T-helper 1 cell treated with Interleukin-12 subunit alpha and Interleukin-12 subunit beta and Interleukin-4 antibody, amounts not matched to agents 30 ng/mL and 1 ng/mL, for 36 hours (primary cell): ENCODE measurements at regions not wholly inside any gene's neighbourhood (a gene's known extent, or its start where the extent isn't known, plus 50 kb on each side); places are given as distances from the start of the nearest gene placed in this dataset.
"Not testable (repeated sequence)": the region's sequence is repeated elsewhere in the genome, so short reads cannot be mapped to it uniquely, and the experiment has no call there.

Experiments
- intact Hi-C: fragments of 100-400 bp; cut with micrococcal nuclease; formaldehyde crosslinking; loops from one replicate; pipeline ENCODE4 v1.15.1; 2024

DNA sequence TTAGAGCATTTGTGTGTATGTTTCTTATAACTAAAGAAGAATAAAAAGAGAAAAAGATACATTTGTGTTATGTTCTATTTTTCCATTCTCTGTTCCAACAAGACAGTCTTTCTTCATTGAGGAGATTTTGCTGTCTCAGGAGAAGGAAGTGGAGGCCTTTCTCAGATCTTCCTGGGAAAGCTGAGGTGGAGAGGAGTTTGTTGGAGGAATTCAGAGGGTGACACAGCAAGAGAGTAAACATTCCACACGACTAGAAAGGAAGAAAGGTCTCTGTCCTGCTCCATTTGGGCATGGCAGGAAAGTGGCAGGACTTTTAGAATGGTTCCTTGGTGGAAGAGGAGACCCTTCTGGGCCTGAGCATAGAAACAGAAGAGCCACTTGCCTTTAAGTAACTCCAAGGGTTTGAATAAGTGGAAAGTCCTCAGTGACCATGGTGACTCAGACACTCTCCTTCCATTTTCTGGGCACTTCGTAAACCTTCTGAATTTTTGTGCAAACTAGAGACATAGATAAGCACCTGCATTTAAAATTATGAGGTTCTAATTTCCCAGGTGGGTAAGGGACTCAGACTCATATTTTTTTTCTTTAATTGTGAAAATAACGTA is 52.3 kb upstream of the COL5A2 start:
- intact Hi-C loops = no loop called here

DNA sequence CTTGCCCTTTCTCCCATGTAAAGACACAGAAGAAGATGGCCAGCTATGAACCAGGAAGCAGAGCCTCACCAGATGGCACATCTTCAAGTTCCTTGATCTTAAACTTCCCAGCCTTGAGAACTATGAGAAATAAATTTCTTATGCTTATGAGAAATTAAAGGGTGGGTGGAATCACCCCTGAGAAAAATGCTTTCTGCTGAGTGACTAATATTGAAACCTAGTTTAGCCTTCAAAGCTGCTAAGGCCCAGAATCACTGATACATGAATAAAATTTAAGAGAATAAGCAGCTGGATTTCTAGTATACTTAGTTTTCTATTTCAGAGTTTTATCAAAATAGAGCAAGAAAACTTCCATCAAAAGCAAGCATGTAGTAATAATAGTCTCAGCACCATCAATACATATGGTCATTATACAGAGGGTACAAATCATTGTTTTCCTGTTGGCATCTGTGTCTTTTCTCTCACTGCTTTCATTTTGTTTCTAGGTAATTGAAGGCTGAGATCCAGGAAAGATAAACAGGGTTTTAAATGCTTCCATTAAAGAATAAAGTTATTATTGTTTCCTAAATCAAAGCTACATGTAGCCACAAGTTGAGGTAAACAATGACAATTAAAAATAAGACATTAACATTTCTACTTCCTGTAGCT is 53.3 kb upstream of the COL5A2 start:
- intact Hi-C loops = no loop called here

DNA sequence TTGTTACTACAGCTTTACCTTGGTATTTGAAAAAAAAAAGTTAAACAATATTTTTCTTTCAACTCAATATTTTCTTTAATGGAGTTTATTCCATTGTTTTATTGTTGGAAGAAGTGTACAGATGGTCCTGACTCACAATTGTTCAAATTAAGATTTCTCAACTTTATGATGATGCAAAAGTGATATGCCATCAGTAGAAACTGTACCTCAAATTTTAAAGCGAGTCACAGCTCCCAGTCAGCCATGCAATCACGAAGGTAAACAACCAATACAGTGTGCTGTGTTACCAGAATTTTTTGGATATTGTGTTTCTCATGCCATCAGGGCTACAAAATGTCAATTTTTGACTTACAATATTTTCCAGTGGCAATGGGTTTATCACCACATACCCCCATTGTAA is 54.0 kb upstream of the COL5A2 start:
- intact Hi-C loops = no loop called here

DNA sequence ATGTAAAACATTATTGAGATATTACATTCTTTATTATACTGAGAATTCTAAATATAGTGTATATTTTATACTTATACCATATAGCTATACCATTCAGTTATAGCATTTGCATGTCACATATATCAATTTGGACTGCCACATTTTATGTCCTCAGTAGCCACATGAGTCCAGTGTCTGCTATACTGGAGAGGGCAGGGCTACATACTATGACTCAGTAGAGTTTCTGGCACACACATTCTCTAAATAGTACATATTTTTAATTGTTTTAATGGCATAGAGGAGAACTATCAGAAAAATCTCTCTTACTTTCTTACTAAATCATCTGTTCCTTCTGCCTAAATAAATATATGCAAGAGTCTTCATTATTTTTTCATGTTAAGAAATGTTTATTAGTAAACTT is 55.4 kb upstream of the COL5A2 start:
- intact Hi-C loops = no loop called here

DNA sequence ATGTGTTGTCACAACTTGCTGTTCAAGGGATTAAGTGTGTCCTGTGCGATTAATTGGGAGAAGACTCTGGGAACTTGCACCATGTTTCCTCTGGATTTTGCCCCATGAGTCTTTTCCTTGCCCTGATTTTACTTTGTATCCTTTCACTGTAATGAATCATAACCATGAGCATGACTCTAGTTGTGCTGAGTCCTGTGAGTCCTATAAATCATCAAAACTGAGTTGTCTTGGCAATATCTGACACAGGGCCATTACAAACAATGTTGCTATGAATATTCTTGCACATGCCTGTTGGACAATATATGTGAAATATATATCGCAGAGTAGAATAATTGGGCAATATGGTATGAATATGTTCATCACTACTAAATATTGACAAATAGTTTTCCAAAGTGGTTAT is 56.5 kb upstream of the COL5A2 start:
- intact Hi-C loops = no loop called here

DNA sequence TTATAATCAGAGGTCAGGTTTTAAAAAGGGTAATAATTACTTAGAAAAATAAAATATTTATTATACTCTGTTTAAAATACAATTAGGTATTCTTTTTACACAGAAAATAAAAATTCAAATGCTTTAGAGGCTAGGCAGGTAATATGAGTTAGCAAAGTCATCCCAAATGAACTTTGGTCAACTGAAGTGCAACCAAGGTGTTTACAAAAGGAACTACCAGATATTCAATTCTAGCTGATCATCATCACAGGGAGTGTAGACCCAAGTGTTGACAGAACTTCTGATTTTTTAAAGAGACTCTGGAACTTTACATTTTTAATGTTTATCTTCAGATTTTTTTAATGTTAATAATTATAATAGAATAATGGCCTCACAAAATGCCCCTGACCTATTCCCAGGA is 59.3 kb upstream of the COL5A2 start:
- intact Hi-C loops = no loop called here

DNA sequence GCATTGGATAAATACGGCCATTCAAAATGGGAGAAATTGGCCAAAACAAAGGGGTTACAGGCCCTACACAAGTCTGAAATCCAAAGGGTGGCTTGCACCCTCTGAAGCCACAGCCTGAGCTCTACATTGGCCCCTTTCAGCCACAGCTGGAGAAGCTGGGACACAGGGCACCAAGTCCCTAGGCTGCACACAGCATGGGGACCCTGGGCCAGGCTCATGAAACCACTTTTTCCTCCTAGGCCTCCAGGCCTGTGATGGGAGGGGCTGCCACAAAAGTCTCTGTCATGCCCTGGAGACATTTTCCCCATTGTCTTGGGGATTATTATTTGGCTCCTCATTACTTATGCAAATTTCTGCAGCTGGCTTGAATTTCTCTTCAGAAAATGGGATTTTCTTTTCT is 64.3 kb upstream of the COL5A2 start:
- intact Hi-C loops = not testable (repeated sequence)

DNA sequence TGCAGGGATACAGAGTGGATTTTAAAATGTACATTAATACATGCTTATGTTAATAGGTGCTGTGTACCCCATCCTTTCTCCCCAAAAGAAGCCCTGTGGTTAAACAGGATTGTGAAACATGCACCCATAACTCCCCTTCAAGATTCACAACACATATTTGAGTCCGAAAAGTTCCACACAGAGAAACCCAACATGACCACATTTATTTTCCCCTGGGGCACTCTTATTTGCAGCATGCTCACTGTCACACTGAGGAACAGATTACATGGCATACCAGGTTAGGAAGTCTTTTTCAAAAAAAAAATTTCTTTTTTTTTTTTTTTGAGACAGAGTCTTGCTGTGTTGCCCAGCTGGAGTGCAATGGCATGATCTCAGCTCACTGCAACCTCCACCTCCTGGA is 67.7 kb upstream of the COL5A2 start:
- intact Hi-C loops = no loop called here

DNA sequence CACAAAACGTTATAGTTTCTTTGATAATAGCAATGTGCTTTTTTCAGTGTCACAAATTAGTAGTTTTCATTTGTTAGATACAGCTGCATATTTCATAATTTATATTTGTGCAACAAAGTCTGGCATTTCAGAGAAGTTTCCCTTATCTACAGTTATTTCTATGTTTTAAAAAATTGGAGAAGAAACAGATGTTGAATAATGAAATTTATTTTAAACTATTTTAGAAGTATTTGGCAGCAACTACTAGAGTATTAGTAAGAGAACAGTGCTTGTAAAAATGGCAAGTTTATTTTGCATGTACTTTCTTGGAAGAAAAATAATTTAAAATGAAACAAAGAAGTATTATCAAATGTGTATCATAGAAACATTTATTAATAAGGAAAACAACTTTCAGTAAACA is 68.6 kb upstream of the COL5A2 start:
- intact Hi-C loops = no loop called here

DNA sequence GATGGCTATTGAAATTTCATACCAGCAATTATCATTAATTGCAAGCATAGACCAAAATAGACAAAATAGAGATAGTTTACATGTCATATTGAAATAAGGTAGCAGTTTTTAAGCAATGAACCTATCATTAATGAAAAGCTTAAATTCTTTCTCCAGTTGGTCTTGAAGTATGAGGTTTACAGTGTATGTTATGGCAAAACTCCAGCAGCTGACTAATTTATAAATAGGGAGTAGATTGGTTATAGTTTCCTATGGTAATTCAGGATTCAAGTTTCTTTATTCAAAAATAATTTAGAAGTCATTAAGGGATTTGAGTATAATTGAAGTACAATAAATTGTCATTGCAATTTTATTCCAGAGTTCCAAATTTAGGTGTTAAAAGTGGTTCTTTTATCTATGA is 69.6 kb upstream of the COL5A2 start:
- intact Hi-C loops = no loop called here

DNA sequence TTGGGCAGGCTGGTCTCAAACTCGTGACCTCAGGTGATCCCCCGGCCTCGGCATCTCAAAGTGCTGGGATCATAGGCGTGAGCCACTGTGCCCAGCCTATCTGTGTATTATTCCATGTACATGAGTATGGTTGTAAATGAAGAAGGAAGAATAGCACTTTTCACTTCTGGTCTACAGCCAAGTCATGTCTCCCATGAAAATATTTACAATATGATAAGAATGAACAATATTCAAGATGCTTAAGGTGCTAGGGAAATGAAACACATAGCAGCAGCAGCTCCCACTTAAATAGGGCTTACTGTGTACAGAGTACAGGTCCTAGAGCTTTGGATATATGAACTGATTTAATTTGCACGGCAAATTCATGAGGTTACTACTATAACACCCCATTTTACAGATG is 70.3 kb upstream of the COL5A2 start:
- intact Hi-C loops = no loop called here

DNA sequence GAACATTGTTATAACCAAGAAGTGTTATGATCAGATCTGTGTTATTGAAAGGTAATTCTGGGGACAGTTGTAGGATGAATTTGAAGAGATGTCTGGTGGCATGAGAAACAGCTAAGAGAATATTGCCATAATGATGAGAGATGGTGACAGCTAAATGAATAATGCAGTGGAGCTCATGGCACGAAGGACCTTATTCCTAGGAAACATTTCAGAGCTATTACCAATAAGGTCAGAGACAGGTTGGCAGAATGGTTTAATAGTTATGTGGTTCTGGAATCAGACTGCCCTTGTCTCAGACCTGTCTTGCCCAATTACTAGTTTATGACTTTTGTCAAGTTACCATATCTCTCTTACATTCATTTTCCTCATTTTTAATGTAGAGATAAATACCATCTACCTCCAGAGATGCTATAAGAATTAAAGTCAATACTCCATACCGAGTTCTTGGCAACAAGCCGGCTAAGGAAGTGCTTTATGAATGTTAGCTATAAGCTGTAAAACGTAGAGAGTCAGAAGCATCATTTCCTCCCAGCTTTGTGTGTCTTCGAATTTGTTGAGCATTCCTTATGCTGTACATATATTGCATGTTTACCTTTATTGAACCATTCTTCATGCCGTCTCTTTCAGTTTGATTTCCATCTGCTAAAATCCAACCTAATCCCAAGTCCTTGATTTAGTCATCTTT is 73.6 kb upstream of the COL5A2 start:
- intact Hi-C loops = no loop called here

DNA sequence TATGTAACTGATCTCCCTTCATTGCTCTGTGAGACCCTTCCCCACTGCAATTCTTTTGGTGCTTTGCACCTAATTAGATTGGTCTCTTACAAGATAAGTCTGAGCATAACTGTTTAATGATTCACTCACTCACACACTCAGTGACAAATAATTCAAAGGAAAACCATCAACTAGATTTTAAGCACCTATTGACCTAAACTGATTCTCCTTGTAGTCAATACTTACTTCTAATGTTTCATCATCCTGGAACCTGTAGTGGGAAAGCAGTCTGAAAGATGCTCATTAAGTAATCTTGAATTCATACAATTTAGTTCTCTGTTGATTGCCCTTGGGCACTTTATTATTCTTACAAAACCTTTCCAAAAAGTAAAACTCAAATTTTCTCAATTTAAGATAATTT is 74.3 kb upstream of the COL5A2 start:
- intact Hi-C loops = no loop called here

DNA sequence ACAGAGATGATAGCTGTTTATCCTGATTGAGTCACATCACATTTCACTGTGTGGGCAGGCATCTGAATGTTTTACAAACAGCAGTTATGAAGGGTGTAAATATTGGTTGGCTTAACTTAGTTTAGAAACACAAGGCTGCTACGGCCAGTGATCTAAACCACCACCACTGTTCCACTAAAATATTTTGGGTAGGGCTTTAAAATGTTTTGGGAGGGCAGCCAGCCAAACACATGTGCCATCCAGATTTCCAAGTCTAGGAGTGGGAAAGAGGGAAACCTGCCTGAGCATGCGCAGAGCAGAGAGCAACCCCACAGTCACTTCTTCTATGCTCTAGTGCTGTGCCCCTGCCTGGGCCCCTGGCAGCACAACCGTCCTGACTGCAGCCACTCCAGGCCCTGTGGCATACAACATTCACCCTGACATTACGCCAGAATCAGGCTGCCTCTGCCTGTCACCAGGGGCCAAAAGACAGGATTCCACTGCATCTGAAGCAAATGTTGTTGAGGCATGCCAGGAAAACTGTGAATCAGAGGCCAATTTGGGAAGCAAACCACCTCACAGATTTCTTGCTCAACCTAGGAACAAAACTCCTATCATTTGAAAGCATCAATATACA is 74.8 kb upstream of the COL5A2 start:
- intact Hi-C loops = no loop called here

DNA sequence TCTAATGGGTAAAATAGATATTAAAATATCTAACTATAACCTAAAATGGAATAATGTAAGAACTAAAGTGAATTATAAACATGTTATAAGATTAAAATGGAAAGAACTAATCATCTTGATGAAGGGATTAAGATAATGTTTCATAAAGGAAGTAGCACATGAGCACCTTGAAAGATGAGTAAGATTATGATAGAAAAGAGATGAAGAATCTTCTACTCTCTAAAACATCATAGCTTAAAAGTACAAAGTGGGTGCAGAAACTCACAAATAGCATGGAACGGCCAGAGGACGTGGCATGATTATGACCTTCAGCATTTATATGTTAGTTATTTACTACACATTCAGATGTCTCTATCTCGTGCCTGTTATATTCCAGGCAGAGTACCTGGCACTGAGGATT is 76.2 kb upstream of the COL5A2 start:
- intact Hi-C loops = no loop called here

DNA sequence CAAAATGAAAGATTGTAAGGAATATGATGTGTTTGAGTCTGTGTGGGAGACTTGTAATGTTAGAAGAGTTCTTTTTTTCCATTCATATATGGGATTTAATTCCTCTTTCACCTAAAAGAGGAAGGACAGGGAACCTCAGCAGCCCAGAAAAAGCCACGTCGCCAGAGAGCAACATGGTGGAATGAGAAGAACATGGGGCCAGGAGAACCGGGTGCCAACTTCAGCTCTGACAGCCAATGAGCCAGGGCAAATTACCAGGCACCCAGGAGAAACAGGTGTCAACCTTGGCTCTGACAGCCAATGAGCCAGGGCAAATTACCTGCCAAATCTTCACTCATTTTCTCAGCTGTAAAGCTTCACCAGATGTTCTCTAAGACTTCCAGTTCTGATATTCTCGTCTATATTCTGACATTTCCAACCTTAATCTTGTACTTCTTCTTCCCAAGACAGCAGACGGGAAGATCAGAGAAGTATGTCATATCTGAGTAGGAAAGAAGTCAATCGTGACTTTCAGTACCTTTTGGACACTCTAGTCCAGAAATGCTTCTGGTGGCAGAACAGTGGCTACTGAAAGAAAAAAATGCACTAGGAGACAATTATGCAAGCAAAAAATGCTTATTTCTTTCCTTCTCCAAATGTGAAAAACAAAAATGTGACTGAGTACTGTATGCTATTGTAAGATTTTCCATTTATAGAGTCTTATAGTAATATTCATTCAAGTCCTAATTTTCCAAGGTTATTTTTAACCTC is 79.2 kb upstream of the COL5A2 start:
- intact Hi-C loops = no loop called here

DNA sequence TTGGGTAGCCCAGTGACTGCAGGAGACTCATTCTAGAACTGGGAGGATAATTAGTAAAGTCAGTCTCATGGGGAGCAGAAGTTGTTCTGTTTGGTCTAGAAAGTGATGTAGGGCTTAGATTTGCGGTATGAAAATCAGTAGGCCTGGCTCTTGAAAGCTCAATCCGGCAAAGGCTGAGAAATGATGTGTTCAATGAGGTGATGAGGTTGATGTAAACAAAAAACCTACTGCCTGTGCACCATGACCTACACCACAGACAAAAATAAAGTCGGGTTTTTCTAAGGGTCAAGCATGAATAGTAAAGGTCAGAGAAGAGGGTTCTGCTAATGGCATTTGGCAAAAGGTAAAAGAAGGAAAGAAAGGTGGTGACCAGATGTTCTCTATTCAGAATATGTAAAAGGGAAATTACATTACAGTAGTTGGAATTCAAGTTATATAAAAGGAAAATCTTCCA is 80.8 kb upstream of the COL5A2 start:
- intact Hi-C loops = no loop called here

DNA sequence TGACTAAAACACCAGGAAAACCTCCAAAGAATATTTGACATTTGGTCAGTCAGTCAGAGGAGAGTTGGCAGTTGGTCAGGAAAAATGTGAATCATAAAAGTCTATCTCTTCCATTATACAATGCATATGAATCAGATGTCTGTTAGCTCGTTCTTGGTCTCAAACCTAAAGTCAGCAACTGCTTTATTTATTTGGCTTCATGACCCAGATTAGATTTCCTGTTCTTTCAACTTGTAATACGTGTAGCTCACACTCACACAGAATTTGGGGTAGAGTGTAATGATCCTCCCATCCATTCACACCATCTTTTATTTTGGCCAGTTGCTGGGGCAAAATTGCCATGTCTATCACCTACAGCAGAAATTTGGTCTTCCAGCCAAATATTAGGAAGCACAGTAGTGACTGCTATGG is 81.9 kb upstream of the COL5A2 start:
- intact Hi-C loops = no loop called here

DNA sequence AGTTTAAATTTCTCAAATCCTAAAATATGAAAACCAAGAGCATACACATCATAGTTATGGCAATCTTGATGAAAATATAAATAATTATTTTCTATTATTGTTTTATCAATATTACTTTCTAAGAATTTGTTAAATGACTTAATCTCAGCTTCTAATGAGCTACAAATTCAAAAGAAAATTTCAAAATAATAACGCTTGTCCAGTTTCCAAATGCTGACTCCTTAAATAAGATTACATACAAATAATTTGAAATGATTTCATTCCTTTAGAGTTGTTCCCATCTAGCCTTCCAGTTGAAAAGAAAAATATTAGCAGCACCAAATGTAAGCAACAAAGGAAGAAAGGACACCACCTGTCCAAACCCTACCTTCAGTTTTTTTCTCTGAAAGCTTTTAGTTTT is 82.4 kb upstream of the COL5A2 start:
- intact Hi-C loops = no loop called here

DNA sequence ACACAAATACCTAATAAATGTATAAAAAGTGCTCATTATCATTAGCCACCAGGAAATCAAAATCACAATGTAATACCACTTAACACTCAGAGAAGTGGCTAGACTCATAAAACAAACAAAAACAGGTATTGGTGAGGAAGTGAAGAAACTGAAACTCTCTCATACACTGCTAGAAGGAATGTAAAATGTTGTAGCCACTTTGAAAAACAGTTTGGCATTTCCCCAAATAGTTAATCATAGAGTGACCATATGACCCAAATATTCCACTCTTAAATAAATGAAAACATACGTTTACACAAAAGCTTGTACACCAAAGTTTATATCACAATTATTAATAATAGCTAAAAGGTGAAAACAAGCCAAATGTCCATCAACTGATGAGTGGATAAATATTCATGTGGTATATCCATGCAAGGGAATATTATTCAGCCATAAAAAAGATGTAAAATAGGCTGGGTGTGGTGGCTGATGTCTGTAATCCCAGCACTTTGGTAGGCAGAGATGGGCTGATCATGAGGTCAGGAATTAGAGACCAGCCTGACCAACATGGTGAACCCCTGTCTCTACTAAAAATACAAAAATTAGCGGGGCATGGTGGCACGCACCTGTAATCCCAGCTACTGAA is 86.2 kb upstream of the COL5A2 start:
- intact Hi-C loops = no loop called here

DNA sequence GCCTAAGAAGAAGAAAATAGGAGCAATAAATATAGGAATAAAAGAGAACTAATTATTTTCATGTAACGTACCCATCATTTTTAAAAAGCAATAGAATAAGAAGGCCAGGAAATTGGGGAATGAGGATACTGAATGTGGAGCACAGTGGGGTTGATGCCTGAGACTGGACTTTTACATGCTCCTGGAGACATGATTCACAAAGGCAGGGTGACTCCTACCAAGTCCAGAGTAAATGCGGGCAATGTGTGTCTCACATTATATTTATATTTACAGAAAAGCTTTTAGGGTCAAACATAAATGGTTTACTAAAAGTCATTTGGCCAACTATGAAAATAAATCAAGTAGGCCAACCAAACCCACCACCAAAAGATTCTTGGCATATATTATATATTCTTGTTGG is 87.9 kb upstream of the COL5A2 start:
- intact Hi-C loops = no loop called here
